Heart left ventricle (tissue), 16 donors: ENCODE measurements at regions not wholly inside any gene's neighbourhood (a gene's known extent, or its start where the extent isn't known, plus 50 kb on each side); places are given as distances from the start of the nearest gene placed in this dataset.

Experiments
- ATAC-seq, 4 donors: fragments of 200-7000 bp; cut with Tn5 transposase; one replicate each; pipeline ENCODE4 v1.9.1; 2020 to 2022; ENCODE audit warnings: moderate library complexity in 4 of 4, mild to moderate bottlenecking in 3 of 4, moderate number of reproducible peaks in 1 of 4
- DNase-seq, 5 donors: peaks; one replicate each; pipeline ENCODE4 v3.0.0-alpha.2; 2020
- H3K27ac ChIP-seq, 12 donors: fragments of 200-600 bp; sonication (generic) in 4 of 12; one replicate each; pipeline versions ENCODE4 v1.5.0 to v1.8.0; 2016 to 2022; ENCODE audit warnings: mild to moderate bottlenecking in 2 of 12
- H3K27me3 ChIP-seq, 9 donors: fragments of 200-600 bp; sonication (generic) in 2 of 9; one replicate each; pipeline versions ENCODE4 v1.5.1 to v1.8.0; 2016 to 2022; ENCODE audit warnings: mild to moderate bottlenecking in 3 of 9
- H3K36me3 ChIP-seq, 9 donors: fragments of 200-600 bp; sonication (generic) in 2 of 9; one replicate each; pipeline versions ENCODE4 v1.5.0 to v1.8.0; 2018 to 2022; ENCODE audit warnings: mild to moderate bottlenecking in 2 of 9
- H3K4me1 ChIP-seq, 12 donors: fragments of 200-600 bp; sonication (generic) in 4 of 12; one replicate each; pipeline versions ENCODE4 v1.5.0 to v1.8.0; 2016 to 2022; ENCODE audit warnings: mild to moderate bottlenecking in 3 of 12
- H3K4me3 ChIP-seq, 12 donors: fragments of 200-600 bp; sonication (generic) in 4 of 12; one replicate each; pipeline versions ENCODE4 v1.5.0 to v1.8.0; 2017 to 2022; ENCODE audit warnings: mild to moderate bottlenecking in 9 of 12, moderate library complexity in 4 of 12
- H3K9me3 ChIP-seq, 12 donors: fragments of 200-600 bp; sonication (generic) in 4 of 12; one replicate each; pipeline versions ENCODE4 v1.5.0 to v1.8.0; 2016 to 2022; ENCODE audit warnings: mild to moderate bottlenecking in 1 of 12
- POLR2A ChIP-seq, 2 donors: fragments of 450-650 bp; IDR thresholded peaks; one replicate each; pipeline ENCODE4 v1.6.1; 2017; ENCODE audit warnings: antibody characterized with exemption in 2 of 2, mild to moderate bottlenecking in 2 of 2, moderate library complexity in 2 of 2
- WGBS, 4 donors: extraction: QIAGEN DNeasy Blood & Tissue Kit in 2 of 4; methylation state at CpG; one replicate each; pipeline versions ENCODE4 v1.1.5 to v1.1.7; 2013 to 2018; 5-methylcytosine and 5-hydroxymethylcytosine counted together
- intact Hi-C, 10 donors: fragments of 100-400 bp; cut with DNase I; formaldehyde crosslinking; loops; one replicate each; pipeline versions ENCODE4 v1.11.1 to v1.14.2; 2022
- TF ChIP-seq, protein P1 (sequence below), 12 donors: fragments of 200-600 bp; sonication (generic) in 4 of 12; IDR thresholded peaks; one replicate each; pipeline versions ENCODE4 v1.5.0 to v1.8.0; 2018 to 2022; ENCODE audit warnings: antibody characterized with exemption in 12 of 12, mild to moderate bottlenecking in 5 of 12
- donor health status: ischemic (EF 13 %, LVEDD 7.1; RV severe dilation, severe dysfunction).
- donor health status: healthy with polysubstance abuse.
- donor health status: DM: no; HTN: yes; CAD: no.
- donor health status: DM: no; HTN: no; CAD: no.
- donor health status: ischemic (EF 25% LVEDD 6.9; RV normal size, moderate dysfunction).
- donor health status: ischemic (EF 25% LVEDD 5.7; RV mildly dilated, moderate dysfunction).
- donor health status: healthy.
- donor health status: DM: yes; HTN: yes; CAD: no.
- donor health status: ischemic (EF 35%, LVEDD 5.7; RV mildly dilated, moderate dysfunction).
- donor health status: nonischemic (EF 11% LVEDD 7.7; RV severe dilation, severe dysfunction).
- donor health status: DM: yes; HTN: yes; CAD: no.
- donor health status: PGD.
- donor health status: ischemic (EF 29% LVEDD 5.4; RV normal size, mild dysfunction).
- donor health status: nonischemic (EF 23%, LVEDD 6.1; RV moderate dilation, normal function).

GRCh38 chr2:235286622-235287374, 207.0 kb upstream of the AGAP1 start:
- Histone ChIP-seq H3K36me3 (no peaks in the 10 kb centered on the region), H3K4me3 (no peak overlapping the region), H3K27me3 (peaks cover 0 to 19% (median 0%) of the 10 kb centered on the region in 9 donors), H3K27ac (peak overlapping the region in 4 of 12 donors; percentile 8 to 57 (median 26)), H3K4me1 (peaks cover 0 to 7% (median 0%) of the 10 kb centered on the region in 12 donors), H3K9me3 (peaks cover 0 to 2% (median 0%) of the 10 kb centered on the region in 12 donors)
- WGBS, 4 donors = 64 to 78% (median 70%) methylated on average over 3 of the region's 3 CpGs
- intact Hi-C loops = loop anchor here in 1 of 10 donors (5.0 kb wide), 1 partner anchor 354 kb away; no protein-coding TSS in a partner anchor
- ATAC-seq = peak in 3 of 4 donors; percentile 37 to 90 (median 80)
- TF ChIP-seq, protein P1, sequence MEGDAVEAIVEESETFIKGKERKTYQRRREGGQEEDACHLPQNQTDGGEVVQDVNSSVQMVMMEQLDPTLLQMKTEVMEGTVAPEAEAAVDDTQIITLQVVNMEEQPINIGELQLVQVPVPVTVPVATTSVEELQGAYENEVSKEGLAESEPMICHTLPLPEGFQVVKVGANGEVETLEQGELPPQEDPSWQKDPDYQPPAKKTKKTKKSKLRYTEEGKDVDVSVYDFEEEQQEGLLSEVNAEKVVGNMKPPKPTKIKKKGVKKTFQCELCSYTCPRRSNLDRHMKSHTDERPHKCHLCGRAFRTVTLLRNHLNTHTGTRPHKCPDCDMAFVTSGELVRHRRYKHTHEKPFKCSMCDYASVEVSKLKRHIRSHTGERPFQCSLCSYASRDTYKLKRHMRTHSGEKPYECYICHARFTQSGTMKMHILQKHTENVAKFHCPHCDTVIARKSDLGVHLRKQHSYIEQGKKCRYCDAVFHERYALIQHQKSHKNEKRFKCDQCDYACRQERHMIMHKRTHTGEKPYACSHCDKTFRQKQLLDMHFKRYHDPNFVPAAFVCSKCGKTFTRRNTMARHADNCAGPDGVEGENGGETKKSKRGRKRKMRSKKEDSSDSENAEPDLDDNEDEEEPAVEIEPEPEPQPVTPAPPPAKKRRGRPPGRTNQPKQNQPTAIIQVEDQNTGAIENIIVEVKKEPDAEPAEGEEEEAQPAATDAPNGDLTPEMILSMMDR (IDR thresholded peaks at IDR 0.05) = no peak
- no peak for TF ChIP-seq POLR2A (IDR thresholded peaks at IDR 0.05)
- DNase-seq = no peak

GRCh38 chr2:235287375-235287733, 206.5 kb upstream of the AGAP1 start:
- ATAC-seq = peak in 2 of 4 donors; percentile 74 to 75
- Histone ChIP-seq H3K27ac (peak overlapping the region in 3 of 12 donors; percentile 8 to 57 (median 18)), H3K4me1 (peaks cover 0 to 7% (median 0%) of the 10 kb centered on the region in 12 donors), H3K4me3 (no peak overlapping the region), H3K9me3 (peaks cover 0 to 2% (median 0%) of the 10 kb centered on the region in 12 donors), H3K36me3 (no peaks in the 10 kb centered on the region), H3K27me3 (peaks cover 0 to 19% (median 0%) of the 10 kb centered on the region in 9 donors)
- TF ChIP-seq, protein P1 (IDR thresholded peaks at IDR 0.05) = no peak
- no peak for TF ChIP-seq POLR2A (IDR thresholded peaks at IDR 0.05)
- DNase-seq = peak in 1 of 5 donors; percentile 56
- intact Hi-C loops = loop anchor here in 1 of 10 donors (5.0 kb wide), 1 partner anchor 355 kb away; no protein-coding TSS in a partner anchor
- WGBS, 4 donors = 55 to 63% (median 58%) methylated on average over 6 of the region's 6 CpGs

- Histone ChIP-seq H3K36me3 (no peaks in the 10 kb centered on the region), H3K4me1 (peaks cover 0 to 7% (median 0%) of the 10 kb centered on the region in 12 donors), H3K27ac (no peak overlapping the region), H3K9me3 (no peaks in the 10 kb centered on the region), H3K4me3 (no peak overlapping the region), H3K27me3 (peaks cover 0 to 19% (median 0%) of the 10 kb centered on the region in 9 donors)
- TF ChIP-seq, protein P1 (IDR thresholded peaks at IDR 0.05) = no peak
- TF ChIP-seq POLR2A (IDR thresholded peaks at IDR 0.05) = no peak
- ATAC-seq = no peak
- DNase-seq = no peak
- 59 to 73% (median 70%) methylated on average over 4 of the region's 4 CpGs for WGBS, 4 donors
- intact Hi-C loops = no loop called here
These were observed 202.4 kb upstream of the AGAP1 start for GRCh38 chr2:235291461-235291860.

DNA sequence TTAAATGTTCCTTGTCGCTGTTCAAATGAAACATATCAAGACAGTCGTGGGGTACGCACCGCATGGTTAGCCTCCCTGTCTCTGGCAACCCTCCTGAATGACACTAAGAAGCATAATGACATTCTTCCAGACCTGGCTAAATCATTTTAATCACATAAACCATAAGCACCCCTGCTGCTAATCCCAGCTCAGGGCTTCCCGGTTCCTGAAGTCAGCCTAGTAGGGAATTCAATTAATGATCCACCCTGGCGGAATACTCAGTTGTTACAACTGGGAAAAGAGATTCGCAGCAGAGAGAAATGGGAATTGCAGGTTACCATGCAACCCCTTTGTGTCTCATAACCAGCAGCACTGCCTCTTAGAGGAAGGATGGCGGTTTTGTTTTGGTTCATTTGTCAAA, 200.8 kb upstream of the AGAP1 start:
- 87 to 95% (median 92%) methylated on average over 8 of the region's 8 CpGs for WGBS, 4 donors
- Histone ChIP-seq H3K9me3 (no peaks in the 10 kb centered on the region), H3K4me3 (no peak overlapping the region), H3K36me3 (no peaks in the 10 kb centered on the region), H3K27ac (no peak overlapping the region), H3K4me1 (no peaks in the 10 kb centered on the region), H3K27me3 (peaks cover 0 to 26% (median 0%) of the 10 kb centered on the region in 9 donors)
- ATAC-seq = no peak
- TF ChIP-seq, protein P1 (IDR thresholded peaks at IDR 0.05) = no peak
- no peak for TF ChIP-seq POLR2A (IDR thresholded peaks at IDR 0.05)
- no peak for DNase-seq
- intact Hi-C loops = no loop called here
